ENCODE measurements at regions not wholly inside any gene's neighbourhood (a gene's known extent, or its start where the extent isn't known, plus 50 kb on each side); places are given as distances from the start of the nearest gene placed in this dataset.

DNA sequence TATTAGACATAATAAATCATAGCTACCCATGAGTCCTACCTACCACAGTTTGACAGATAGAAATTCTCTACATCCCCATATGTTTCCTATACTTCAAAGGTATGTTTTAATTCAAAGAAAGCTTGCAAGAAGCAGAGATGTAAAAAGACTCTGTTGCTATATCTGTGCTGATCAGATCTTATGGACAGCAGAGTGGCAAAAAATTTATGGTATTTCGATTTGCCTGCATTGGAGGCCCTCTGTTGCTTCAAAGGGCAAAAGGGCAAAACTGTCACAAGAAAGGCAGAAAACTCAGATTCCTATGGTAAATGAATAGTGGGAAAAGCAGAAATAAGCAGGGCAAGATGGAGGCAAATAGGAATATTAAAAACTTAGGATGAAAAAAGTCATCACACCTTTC, 447.8 kb upstream of the SPHKAP start:
- no peak for TF ChIP-seq CTCF (IDR thresholded peaks at IDR 0.05 in 4 of 5, conservative IDR thresholded peaks at IDR 0.05 in 1 of 5)
- TF ChIP-seq POLR2A (IDR thresholded peaks at IDR 0.05): no peak
